K562 (cell line): ENCODE measurements at regions not wholly inside any gene's neighbourhood (a gene's known extent, or its start where the extent isn't known, plus 50 kb on each side); places are given as distances from the start of the nearest gene placed in this dataset.

Experiments used
- ATAC-seq: fragments of 200-7000 bp; cut with Tn5 transposase; 3 replicates; pipeline ENCODE4 v1.9.1; 2020; ENCODE audit warnings: moderate library complexity
- BruUV-seq: library from RNA; stranded (reverse); fragments of 400-500 nt; replicated peaks from 2 replicates; lab custom pipeline; 2021; lab: Mats Ljungman, UMichigan
- CTCF ChIA-PET: fragments of 300-600 bp; formaldehyde crosslinking; extraction: SDS; loops from one replicate; lab custom pipeline; 2021; ENCODE audit warnings: low intra/inter-chr PET ratio; lab: Yijun Ruan, JAX
- POLR2A ChIA-PET: fragments of 300-600, 350-650 bp; sonication (Branson Sonifier 250); formaldehyde crosslinking; extraction: SDS; loops from one replicate; lab custom pipeline; 2021; ENCODE audit warnings: antibody characterized with exemption, inconsistent platforms; lab: Yijun Ruan, JAX
- DNase-seq, 4 experiments: peaks; one replicate each; pipeline versions ENCODE4 v3.0.0 to v3.0.0-alpha.2; 2011 to 2018; ENCODE audit warnings: low spot score in 3 of 4, mixed read lengths in 3 of 4; ENCODE audit errors: extremely low read depth in 1 of 4
- FAIRE-seq: peaks from 2 replicates; lab custom pipeline; 2011; peaks lifted over from hg19 to GRCh38; lab: Jason Lieb, UNC
- H2AFZ ChIP-seq: 2 replicates; pipeline ENCODE4 v1.6.0; 2011; ENCODE audit warnings: low read depth, low read length, control low read depth, inconsistent platforms
- H3K27ac ChIP-seq: fragments of 200-600 bp; 3 replicates; pipeline ENCODE4 v1.8.0; 2011; ENCODE audit warnings: low read depth, mild to moderate bottlenecking, control low read depth, inconsistent platforms, low read length, moderate library complexity, mixed read lengths; ENCODE audit errors: extremely low read depth
- H3K27me3 ChIP-seq, 2 experiments: fragments of 300-600 bp in 1 of 2; 2 replicates in 1 of 2; 3 replicates in 1 of 2; pipeline versions ENCODE4 v1.6.0 to v1.8.0; 2011; ENCODE audit warnings: inconsistent platforms in 2 of 2, low read length in 2 of 2, mild to moderate bottlenecking in 1 of 2, mixed read lengths in 1 of 2, moderate library complexity in 1 of 2; ENCODE audit not compliant: control insufficient read depth in 2 of 2, insufficient read depth in 2 of 2
- H3K36me3 ChIP-seq: fragments of 300-600 bp; 3 replicates; pipeline ENCODE4 v1.8.0; 2011; ENCODE audit warnings: mild to moderate bottlenecking, low read length, inconsistent platforms; ENCODE audit not compliant: control insufficient read depth, insufficient read depth
- H3K4me1 ChIP-seq, 2 experiments: fragments of 200-600 bp in 1 of 2; replicated peaks in 1 of 2; 2 replicates in 1 of 2; 3 replicates in 1 of 2; pipeline versions ENCODE4 v1.5.1 to v1.8.0; 2011; ENCODE audit warnings: inconsistent platforms in 2 of 2, low read length in 2 of 2, mild to moderate bottlenecking in 1 of 2, mixed read lengths in 1 of 2, moderate library complexity in 1 of 2; ENCODE audit not compliant: control insufficient read depth in 2 of 2, insufficient read depth in 2 of 2
- H3K4me2 ChIP-seq: 2 replicates; pipeline ENCODE4 v1.6.1; 2011; ENCODE audit warnings: low read length, control low read depth, inconsistent platforms, mixed read lengths; ENCODE audit not compliant: insufficient read depth
- H3K4me3 ChIP-seq: fragments of 200-600 bp; sonication (generic), shearing (Covaris generic); 2 replicates; pipeline ENCODE4 v1.5.1; 2016; ENCODE audit warnings: control low read depth, inconsistent platforms
- H3K79me2 ChIP-seq: fragments of 200-600 bp; 3 replicates; pipeline ENCODE4 v1.8.0; 2011; ENCODE audit warnings: low read length, inconsistent platforms; ENCODE audit not compliant: control insufficient read depth, insufficient read depth
- H3K9ac ChIP-seq, 2 experiments: 2 replicates each; pipeline versions ENCODE4 v1.6.0 to v1.6.1; 2011; ENCODE audit warnings: low read depth in 2 of 2, low read length in 2 of 2, control low read depth in 1 of 2, inconsistent platforms in 1 of 2, mild to moderate bottlenecking in 1 of 2, mixed read lengths in 1 of 2; ENCODE audit not compliant: insufficient read depth in 1 of 2
- H3K9me1 ChIP-seq: one replicate; pipeline ENCODE4 v1.6.0; 2011; ENCODE audit warnings: inconsistent platforms, mild to moderate bottlenecking, low read length, moderate library complexity; ENCODE audit not compliant: control insufficient read depth, insufficient read depth
- H3K9me3 ChIP-seq: replicated peaks from 2 replicates; pipeline ENCODE4 v1.5.1; 2011; ENCODE audit warnings: low read depth, low read length, inconsistent platforms; ENCODE audit not compliant: control insufficient read depth, insufficient read depth
- H4K20me1 ChIP-seq: replicated peaks from 2 replicates; pipeline ENCODE4 v1.6.1; 2011; ENCODE audit warnings: low read length, inconsistent platforms, mixed read lengths; ENCODE audit not compliant: control insufficient read depth, insufficient read depth
- ETV6 ChIP-seq, 3 experiments: fragments of 150-350 bp in 1 of 3; sonication (generic) in 1 of 3; formaldehyde crosslinking in 1 of 3; IDR thresholded peaks; 2 replicates each; pipeline versions ENCODE4 v1.6.1 to v1.8.0; 2014 to 2022; ENCODE audit warnings: borderline replicate concordance in 2 of 3, low read depth in 2 of 3, antibody characterized with exemption in 1 of 3, low read length in 1 of 3, mild to moderate bottlenecking in 1 of 3, missing genetic modification reagents in 1 of 3
- WGBS: fragments of 100-300 bp; shearing (Covaris generic); methylation state at CpG from one replicate; pipeline ENCODE4 v1.1.6; 2016; ENCODE audit warnings: low coverage, mixed read lengths; ENCODE audit not compliant: insufficient coverage; ENCODE audit errors: missing lambda C conversion rate; 5-methylcytosine and 5-hydroxymethylcytosine counted together
- in situ Hi-C: fragments of 300-500 bp; cut with MboI; formaldehyde crosslinking; loops from 4 replicates; pipeline ENCODE4 v1.15.0; 2018; ENCODE audit warnings: inconsistent platforms, mixed read lengths
- intact Hi-C: fragments of 100-400 bp; cut with micrococcal nuclease; formaldehyde crosslinking; loops from 2 replicates; pipeline ENCODE4 v1.14.2; 2022
- TF ChIP-seq, protein P1 (sequence below): sonication (generic); formaldehyde crosslinking; IDR thresholded peaks from 2 replicates; pipeline ENCODE4 v1.8.0; 2022; ENCODE audit warnings: mild to moderate bottlenecking, missing genetic modification reagents

DNA sequence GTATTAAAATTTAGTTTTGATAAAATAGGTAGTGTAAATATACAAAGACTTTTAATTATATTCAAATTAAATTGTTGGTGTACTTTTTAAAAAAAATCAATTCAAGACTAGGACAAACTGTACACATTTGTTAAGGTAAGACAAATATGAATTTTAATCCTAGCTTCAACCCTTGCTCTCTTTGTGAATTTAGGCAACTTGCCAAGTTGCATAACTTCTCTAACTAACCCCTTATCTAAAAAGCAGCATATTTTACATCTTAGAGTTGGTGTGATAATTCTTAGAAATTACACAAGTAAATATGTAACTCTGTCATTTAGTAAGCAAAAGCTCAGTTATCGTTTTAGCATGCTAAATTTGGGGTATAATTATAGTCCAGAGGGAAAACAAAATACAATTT, 78.1 kb upstream of the FSTL5 start:
- H3K9me1 ChIP-seq = no peaks in the 10 kb centered on the region
- H3K36me3 ChIP-seq = no peaks in the 10 kb centered on the region
- BruUV-seq = no TSS peak
- H3K4me1 ChIP-seq = no peaks in the 10 kb centered on the region
- H3K27me3 ChIP-seq = no peaks in the 10 kb centered on the region
- H3K4me3 ChIP-seq = no peak overlapping the region
- no peak overlapping the region for H3K27ac ChIP-seq
- FAIRE-seq = no peak
- POLR2A ChIA-PET = no interaction called here
- TF ChIP-seq, protein P1, sequence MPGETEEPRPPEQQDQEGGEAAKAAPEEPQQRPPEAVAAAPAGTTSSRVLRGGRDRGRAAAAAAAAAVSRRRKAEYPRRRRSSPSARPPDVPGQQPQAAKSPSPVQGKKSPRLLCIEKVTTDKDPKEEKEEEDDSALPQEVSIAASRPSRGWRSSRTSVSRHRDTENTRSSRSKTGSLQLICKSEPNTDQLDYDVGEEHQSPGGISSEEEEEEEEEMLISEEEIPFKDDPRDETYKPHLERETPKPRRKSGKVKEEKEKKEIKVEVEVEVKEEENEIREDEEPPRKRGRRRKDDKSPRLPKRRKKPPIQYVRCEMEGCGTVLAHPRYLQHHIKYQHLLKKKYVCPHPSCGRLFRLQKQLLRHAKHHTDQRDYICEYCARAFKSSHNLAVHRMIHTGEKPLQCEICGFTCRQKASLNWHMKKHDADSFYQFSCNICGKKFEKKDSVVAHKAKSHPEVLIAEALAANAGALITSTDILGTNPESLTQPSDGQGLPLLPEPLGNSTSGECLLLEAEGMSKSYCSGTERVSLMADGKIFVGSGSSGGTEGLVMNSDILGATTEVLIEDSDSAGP (CRISPR knock-in tag) = no peak
- no peak for ATAC-seq
- H3K4me2 ChIP-seq = no peak overlapping the region
- no peaks in the 10 kb centered on the region for H3K79me2 ChIP-seq
- H3K9ac ChIP-seq = no peak overlapping the region
- CTCF ChIA-PET = no interaction called here
- H3K9me3 ChIP-seq = no peaks in the 10 kb centered on the region
- H2AFZ ChIP-seq = no peak overlapping the region
- no CpG with 5 or more reads among the region's 1 CpG for WGBS
- no peak for DNase-seq
- no peaks in the 10 kb centered on the region for H4K20me1 ChIP-seq
- intact Hi-C loops (no loop called here), in situ Hi-C loops (no loop called here)

DNA sequence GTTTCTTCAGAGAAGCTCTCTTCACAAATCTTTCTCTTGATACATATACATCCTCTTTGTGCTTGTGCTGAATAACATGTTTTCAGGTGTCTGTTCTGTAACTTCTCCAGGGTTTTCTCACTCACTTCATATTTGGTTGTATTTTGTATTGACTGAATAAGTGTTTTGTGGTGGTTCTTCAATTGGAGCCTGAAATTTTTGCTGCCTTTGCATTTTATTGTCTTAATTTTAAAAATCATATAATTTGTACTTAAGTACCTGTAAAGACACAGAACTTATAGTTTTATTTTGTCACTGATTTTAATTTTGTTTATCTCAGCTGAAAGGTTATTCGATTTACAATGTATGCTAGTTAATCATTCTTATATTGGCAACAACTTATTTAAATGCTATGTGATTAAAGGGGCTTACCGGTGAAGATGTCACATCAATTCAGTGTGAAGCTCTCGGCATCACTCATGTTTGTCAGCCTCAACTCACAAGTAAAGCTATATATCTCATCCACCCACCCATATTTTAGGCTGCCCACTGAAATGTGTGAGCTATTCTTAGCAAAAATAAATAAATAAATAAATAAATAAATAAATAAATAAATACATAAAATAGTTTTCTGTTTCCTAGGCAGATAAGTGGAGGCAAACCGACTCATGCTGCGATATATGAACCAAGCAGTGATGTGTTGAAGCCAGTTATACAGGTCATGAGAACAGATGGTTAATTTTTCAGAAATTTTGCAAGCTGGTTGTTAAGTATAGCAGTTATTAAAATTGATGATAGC, 76.4 kb upstream of the FSTL5 start:
- no peak overlapping the region for H3K27ac ChIP-seq
- no peaks in the 10 kb centered on the region for H4K20me1 ChIP-seq
- TF ChIP-seq ETV6 (IDR thresholded peaks at IDR 0.05; ENCODE audit: borderline replicate concordance in 1 of 2, low read depth in 2 of 2, low read length in 1 of 2) (no peak), ETV6 (CRISPR knock-in tag; IDR thresholded peaks at IDR 0.05; ENCODE audit: borderline replicate concordance) (no peak)
- H3K4me2 ChIP-seq = no peak overlapping the region
- no peaks in the 10 kb centered on the region for H3K36me3 ChIP-seq
- 0% methylated on average over 2 of the region's 5 CpGs for WGBS
- no peak overlapping the region for H3K9ac ChIP-seq
- CTCF ChIA-PET = no interaction called here
- H3K4me3 ChIP-seq = no peak overlapping the region
- intact Hi-C loops (no loop called here), in situ Hi-C loops (no loop called here)
- H3K4me1 ChIP-seq = no peaks in the 10 kb centered on the region
- ATAC-seq (no peak), DNase-seq (no peak), FAIRE-seq (no peak)
- H3K9me1 ChIP-seq = no peaks in the 10 kb centered on the region
- POLR2A ChIA-PET = no interaction called here
- no TSS peak for BruUV-seq
- no peak overlapping the region for H2AFZ ChIP-seq
- H3K9me3 ChIP-seq = no peaks in the 10 kb centered on the region
- H3K79me2 ChIP-seq = no peaks in the 10 kb centered on the region
- no peaks in the 10 kb centered on the region for H3K27me3 ChIP-seq
